ENCODE measurements at regions not wholly inside any gene's neighbourhood (a gene's known extent, or its start where the extent isn't known, plus 50 kb on each side); places are given as distances from the start of the nearest gene placed in this dataset.

DNA sequence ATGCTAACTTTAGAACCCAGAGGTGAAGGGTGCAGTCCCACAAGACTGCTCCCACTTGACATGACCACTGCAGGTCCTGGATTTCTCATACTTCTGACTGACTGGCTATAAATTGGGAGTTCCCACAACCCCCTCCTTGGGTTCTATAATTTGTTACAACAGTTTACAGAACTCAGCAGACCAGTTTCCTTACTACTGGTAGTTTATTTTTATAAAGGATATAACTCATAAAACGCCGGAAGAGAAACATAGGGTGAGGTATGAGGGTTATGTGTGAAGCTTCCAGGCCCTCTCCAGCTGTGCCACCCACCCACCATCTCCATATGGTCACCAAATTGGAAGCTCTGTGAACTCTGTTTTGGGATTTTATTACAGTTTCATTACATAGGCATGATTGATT is 839.6 kb downstream of the TSN start:
- no peak for DNase-seq

DNA sequence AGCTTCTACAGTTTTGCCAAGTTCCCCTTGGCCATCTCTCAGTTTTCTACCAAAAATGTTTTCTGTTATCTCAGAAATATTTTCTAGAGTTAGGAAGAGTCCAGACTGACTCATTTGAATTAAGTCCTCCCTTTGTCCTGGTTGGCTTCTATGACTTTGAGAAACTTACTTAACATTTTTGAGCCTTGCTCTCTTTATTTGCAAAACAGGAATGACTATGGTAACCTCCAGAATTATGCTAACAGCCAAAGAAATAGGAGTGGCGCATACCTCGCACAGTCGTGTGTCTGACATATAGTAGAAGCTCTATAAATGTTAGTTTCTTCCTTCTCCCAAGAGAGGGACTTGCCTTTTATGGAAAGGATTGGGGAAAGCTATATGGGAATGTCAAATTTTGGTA is 841.1 kb downstream of the TSN start:
- no peak for DNase-seq

DNA sequence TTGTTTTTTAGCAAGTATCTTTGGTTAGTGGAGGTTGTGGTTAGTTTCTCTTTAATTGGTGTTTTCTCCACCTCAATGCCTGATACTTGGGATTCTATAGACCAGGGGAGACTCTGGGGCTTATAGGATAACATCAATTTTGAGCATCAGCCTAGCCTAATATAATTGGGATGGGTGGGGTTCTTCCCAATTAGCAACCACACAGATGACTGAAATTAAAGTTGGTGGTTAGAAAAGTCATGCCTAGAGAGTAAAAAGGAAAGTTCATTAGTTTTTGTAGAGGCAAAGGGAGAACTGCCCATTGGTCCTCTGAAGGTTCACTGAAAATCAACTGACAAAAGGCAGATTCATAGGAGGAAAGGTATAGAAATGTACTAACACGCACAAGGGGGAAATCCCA is 843.3 kb downstream of the TSN start:
- no peak for DNase-seq

DNA sequence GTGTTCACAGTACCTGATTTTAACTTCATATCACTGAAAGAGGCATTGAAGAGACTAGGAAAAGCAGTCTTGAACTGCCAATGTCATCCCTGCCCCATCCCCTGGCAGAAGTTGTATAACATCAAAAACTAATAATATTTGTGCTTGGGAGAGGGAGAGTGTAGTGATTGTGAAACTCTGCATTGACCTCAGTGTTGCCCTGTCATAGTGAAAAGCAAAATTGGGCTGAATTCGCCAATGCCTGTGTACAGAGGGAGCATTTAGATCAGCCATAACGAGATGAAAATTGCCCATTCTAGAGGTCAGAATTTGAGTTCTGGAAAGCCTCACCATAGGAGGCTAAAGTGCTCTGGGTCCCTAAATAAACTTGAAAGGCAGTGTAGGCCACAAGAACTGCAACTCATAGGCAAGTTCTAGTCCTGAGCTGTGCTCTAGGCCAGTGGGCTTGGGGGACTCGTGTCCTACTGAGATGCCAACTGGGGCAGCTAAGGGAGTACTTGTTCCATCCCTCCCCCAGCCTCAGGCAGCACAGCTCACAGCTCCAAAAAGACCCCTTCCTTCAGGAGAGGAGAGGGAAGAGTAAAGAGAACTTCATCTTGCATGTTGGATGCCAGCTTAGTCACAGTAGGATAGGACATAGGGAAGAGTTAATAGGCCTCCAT is 855.6 kb downstream of the TSN start:
- no peak for DNase-seq

DNA sequence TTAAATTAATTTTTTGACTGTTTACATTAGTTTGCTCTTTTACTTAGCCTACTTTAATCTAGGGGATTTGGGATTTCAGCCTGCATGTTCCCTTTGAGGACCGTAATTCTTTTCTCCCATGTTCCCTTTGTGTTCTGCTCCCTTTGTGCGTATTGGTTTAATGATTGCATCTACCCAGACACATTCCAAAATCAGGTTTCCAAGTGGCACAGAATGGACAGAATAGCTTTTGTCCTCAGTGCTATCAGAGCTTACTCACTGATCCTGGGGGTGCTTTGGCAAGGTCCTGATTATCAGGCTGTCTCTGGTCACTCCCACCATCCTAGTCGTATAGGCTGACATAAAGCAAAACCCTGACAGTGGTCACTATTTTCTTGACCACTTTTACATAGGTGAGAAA is 867.5 kb downstream of the TSN start:
- DNase-seq = no peak

DNA sequence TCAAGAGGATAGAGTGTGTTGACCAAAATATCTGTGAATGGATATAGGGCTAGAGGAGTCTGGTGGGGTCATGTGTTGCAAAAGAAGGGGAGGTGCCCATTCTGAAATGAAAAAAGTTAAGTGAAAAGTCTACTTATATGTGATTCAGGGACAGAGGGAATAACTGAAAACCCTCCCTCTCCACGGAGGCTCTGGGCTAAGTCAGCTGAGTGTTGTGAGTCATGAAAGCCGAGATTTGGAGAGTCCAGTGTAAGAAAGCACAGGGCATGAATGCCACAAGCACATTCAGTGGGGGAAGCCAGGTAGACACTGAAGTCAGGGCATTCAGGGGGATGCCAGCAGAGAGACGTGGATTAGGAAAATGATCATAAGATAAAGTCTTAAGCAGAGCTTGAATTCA is 871.9 kb downstream of the TSN start:
- DNase-seq = no peak

DNA sequence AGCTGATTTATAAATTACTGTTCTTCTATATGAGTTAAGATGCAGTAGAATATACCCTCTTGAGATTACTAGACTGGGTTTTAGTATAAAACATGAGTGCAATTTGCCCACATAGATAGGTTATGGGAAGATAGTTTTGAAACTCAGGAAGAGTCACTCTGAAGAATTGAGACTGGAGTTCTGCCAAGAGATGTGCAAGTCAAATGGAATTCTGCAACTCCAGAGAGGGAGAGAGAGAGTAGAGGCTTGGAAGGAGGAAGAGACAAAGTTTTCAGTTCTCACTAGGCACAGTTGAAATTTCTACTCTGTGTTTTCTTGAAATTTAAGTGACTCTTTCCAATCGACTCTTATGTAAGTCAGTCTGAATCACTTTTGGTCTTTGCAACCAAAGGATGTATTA is 878.8 kb downstream of the TSN start:
- no peak for DNase-seq

DNA sequence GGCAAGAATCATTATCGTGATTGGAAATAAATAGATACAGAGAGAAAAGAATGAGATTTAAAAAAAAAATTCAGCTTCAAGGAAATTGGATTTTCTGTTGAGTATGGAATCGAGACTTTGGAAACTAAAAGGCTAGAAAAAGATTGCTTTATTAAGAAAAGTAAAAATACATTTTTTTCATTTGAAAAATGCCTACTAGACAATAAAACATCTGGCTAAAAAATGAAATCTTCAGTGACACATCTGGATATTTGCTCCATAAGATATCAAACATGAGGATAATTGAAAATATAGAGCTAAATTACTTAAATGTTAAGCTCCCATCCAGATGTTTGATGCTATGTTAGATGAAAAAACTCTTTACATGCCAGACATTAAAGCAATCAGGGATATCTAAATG is 879.5 kb downstream of the TSN start:
- no peak for DNase-seq

DNA sequence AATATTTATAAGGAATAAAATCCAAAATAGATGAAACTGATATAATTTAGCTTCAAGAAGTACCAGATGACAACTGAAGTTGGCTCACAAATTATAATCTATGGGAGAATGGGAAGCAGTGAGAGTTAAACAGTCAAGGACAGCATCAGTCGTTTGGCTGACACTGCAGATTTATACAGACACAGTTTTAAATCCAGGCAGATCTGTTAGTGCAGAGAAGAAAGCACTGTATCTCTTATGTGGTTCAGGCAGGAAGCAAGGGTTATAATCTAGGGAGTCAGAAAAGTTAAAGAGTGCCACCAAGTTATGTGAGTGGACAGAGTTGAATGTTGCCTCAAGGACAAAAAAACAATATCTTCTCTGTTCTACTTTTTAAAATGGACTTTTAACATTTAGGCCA is 880.2 kb downstream of the TSN start:
- no peak for DNase-seq

DNA sequence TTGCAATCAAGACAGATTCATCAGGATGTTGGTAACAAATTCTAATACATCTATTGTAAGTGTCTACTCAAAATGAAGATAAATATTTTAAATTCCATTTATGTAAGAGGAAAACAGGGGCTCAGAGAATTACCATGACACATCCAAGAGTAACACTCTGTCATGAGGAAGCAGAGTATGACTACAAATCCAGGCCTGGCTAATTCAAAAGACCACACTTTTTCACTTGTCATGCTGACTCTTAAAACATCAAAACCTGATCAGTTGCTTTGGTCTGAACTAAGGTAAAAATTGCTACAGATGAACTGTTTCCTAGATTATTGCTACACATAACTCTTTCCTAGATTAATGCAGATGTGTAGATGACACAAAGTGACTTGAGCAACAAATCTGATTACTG is 880.6 kb downstream of the TSN start:
- no peak for DNase-seq

DNA sequence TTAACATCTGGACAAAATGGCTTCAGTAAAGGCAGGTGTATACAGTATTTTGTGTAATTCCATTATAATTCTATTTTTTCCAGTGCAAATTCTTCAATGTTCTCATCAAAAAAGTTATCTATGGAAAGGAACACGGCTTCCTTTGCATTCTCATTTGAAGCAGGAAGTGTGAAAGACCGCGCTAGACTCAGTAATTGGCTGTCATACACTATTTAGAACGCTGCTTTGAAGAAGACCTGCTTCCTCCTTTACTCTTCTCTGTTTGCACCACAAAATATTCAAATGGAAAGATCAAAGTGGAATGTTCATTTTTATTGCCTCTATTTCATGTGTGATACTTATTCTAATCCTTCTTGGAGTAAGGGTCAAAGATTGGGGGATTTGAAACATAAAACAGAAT is 883.7 kb downstream of the TSN start:
- no peak for DNase-seq

DNA sequence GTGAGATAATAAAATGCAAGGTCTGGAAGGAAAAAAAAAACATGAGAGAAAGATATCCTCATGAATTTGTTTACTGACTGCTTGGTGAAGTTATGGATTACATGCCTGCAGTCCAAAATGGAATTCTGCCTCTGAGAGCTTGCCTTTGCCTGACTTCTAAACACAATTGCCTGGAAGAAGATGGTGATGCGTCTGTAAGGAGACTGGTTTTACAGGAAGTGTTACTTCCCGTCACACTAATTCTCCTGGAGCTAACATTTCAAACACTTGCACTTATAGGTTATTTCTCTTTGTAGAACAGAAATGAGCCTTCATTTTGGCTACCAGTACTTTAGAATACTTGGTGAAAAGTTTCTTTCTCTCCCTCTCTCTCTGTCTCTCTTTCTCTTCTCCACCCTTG is 884.3 kb downstream of the TSN start:
- no peak for DNase-seq

DNA sequence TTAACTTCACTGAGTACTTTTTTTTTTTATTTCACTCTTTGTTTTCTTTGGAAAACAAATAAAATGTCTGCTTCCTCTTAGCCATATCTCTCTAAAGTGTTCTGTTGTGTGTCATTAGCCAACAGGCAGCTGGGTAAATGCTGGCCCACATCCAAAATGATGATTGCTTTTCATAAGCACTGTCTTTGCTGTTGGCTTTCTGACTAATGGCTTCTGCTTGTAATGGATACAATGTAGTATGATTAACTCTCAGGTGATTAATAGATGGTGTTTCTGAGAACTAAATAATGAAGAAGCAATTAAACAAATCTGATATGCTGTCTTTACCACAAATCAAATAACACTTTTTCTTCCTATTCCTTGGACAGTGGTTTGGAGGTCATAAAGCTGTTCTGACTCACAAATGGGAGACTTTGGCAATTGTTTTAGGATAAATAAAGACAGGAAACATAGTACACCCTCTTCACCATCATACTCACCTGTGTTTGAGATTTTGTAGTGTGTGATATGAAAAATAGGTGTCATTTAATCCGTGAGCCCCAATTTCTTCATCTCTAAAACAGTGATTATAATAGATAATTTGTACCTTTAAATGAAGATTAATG is 888.4 kb downstream of the TSN start:
- no peak for DNase-seq

DNA sequence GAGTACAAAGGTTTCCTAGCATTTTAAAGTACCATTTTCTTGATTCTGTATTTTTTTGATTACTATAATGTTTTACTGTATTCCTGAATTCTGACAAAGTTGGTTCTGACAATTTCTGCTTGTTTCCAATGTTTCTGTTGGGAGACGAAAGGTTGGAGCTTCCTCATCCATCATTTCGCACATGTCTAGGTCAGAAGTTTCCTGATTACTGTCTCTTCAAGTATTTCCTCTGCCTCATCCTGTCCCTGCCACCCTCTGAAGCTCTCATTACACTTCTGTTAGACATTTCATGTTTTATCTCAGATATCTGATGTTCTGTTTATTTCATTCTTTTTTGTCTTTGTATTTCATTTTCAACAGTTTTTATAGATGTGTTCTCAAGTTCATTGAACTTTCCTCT is 895.8 kb downstream of the TSN start:
- no peak for DNase-seq

DNA sequence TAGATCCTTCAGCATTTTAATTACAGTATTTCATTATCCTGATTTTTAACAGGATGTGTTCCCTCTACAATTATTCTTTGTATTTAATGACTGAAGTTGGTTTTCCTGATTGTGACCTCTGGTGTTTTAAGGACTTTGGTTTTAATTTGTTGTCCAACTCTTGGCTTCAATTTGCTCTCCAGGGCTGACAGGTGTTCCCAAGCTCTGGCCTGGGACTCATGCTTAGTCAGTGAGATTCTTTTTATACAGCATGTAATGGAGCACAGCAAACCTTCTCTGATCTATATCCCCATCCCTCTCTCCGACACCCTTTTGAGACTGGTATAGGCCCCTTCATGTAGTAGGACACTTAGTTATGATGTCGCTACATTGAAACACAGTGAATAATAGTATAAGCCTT is 896.3 kb downstream of the TSN start:
- no peak for DNase-seq

DNA sequence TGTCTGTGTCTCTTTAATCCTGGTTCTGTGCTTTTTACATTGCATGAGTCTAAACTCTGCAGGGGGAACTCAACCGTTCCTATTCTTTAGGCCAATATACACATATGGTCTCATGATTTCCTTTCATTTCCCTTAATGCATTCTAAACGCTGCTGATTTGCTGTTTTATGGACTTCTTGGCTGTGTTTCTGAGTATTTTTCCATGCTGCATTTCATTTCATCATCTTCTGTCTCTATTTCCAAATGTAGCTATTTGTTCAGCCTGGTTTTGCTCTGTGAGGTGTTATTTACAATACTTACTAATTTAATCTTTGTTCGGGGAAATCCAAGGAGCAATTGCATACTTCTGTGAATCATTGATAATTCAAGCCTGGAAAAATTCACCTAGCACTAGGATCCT is 897.2 kb downstream of the TSN start:
- no peak for DNase-seq

DNA sequence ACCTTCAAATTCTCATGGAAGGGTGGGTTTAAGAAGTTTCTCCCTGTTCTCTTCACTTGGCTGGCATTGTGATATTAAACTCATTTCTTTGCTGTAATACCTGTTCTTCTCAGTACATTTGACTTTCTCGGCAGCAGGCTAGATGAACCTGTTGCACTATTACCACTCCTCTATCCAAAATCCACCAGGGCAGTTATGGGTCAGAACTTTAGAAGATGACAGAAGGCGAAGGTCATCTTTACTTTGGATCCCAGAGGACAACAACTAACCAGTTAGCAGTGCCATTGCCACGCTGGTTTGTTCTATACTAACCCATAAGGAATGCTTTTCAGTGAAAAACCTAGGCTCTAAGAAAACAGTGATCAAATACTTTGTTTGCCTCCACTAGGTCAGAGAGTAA is 901.0 kb downstream of the TSN start:
- no peak for DNase-seq

DNA sequence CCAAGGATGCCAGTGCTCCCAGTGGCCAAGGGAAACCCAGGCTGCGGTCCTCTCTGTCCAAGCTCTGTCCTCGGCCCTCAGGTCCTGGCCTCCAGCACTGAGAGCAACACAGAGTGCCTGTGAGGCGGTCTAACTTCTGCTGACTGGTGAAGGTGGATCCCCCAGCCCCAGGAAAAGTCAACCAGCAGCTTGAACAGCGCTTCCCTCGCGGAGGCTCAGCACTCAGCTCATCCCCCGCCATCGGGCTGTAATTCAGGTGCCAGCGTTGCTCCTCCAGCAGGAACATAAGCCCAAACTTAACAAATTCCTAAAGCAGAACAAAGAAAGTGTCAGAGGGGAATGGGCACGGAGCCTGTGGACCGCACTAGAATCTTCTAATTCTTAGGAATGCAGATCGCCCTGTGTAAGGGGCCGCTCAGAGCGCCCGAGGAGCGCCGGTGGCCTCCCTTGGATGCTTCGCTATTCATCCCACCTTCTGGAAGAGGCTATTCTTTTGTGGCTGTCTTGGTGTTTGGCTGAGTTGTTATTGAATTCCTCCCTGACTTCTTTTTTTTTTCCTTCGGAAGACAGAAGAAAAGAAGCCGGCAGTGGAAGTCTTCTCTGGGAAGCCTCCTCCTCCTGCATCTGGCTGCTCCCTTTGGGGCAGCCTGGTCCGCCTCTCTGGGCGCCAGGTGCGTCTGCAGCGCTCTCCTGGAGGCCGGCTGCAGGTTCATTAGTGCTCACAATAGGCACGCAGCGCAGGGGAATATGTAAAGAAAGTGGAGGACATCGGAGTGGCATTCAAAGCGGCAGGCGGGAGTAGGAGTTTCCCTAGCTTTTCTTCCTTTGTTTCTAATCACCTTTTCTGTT is 905.6 kb downstream of the TSN start:
- no peak for DNase-seq

DNA sequence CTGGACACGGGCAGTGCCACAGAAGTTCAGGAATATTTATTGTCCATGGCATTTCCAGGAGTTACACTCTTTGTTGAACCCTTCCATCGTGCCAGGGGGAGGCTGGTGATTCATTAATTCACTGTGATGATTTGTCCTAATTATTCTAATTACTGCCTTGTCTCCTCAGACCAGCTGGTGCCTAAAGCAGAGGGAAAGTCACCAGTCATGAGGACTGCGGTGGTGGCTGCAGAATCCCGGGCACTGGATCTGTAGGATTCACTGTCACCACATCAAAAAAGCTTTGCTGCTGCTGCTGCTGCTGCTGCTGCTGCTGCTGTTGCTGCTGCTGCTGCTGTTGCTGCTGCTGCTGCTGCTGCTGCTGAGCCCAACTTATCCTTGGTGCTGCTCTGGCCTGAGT is 908.2 kb downstream of the TSN start:
- no peak for DNase-seq

DNA sequence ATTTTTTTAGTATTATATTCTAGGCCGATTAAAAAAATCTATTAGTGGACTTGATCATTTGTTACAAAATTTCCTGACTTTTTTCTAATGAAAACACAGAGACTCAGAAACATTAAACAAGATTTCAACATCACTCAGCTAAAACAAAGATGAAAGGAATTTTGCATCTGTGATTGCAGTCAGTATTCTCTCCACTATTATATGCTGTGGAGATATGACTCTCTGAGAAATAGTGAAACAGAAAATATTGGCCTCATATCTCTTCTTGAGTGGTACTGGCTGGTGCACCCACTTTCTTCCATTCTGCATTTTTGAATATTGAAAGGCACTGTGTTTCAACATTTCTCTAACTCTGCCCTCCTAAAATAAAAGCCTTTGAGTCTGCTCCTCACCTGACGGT is 914.2 kb downstream of the TSN start:
- DNase-seq = no peak

DNA sequence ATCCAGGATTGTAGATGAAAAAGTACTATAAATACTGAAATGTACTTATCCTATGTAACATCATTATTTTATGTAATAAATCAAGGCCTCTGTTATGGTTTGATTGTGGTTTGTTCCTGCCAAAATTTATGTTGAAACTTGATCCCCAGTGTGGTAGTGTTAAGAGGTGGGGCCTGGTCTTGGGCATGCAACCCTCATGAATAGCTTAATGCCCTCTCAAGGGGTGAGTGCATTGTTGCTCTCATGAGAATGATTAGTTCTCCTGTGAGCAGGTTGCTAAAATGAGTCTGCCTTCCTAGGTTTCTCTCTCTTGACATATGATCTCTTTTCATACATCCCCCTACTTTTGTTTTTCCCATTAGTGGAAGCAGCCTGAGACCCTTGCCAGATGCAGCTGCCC is 915.4 kb downstream of the TSN start:
- DNase-seq = no peak

DNA sequence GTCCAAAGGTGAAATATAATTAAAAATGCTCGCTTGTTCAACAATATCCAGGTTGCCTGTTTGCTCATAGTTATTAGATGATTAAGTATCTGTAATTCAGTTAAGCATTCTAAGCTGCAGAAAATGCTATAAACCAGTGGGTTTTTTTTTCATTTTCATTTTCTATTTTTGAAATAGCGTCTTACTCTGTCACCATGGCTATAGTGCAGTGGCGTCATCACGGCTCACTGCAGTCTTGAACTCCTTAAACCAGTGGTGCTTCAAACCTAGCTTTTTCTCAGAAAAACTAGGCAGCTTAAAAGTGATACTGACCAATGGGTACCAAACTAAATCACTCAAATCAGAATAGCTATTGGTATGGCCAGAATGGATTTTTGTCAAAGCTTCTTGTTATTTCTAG is 925.2 kb downstream of the TSN start:
- no peak for DNase-seq

DNA sequence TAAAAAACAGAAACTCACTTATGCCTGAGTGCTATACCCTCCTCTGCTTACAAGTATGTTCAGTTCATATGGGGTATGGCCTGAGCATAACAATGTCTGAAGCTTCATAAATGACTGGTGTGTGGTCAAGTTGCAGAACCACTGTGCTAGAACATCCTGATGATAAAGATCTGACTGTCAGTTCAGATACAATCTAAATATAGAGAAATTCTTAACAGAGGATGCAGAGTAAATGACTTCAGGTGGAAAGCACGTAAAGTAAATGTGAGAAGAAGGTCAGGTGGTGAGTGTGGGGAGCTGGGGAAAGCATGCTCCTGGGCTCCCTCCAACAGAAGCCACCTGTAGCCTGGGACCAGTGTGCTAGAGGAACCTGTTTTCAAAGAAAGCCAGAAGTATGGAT is 926.2 kb downstream of the TSN start:
- no peak for DNase-seq

DNA sequence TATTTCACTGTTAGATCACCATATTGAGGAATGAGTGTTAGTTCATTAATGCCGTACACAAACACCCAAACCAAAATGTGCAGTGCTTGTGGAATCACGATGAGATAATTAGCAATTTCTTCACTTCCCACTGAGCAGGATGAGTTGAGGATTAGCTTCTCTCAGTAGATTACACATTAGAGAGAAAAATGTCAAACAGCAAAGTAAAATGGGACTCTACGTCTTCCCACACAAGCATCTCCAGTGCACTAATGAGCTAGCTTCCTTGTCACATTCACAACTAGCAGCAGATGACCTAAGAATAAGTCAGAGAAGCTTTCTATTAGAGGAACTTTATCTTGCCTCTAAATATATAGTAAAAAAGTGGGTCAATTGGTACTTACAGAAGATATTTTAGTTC is 926.9 kb downstream of the TSN start:
- DNase-seq = no peak

DNA sequence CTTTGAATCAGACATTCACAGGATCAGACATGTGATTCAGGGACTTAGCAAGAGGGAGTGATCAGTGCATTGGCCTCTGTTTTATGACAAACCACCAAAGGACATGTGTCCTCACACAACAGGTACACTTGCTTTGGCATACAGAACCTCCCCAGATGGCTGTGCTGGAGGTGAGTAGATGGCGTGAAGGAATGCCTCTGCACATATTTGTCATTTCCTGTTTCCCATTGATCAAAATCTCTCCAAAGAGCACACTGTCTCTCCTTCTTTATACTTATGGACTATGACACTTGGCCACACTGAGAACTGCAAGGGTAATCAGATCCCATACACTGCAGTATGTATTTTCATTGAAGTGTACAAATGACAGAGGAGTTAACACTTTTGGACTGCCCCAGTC is 927.6 kb downstream of the TSN start:
- DNase-seq = no peak
